ENCODE measurements at regions not wholly inside any gene's neighbourhood (a gene's known extent, or its start where the extent isn't known, plus 50 kb on each side); places are given as distances from the start of the nearest gene placed in this dataset.
"Not testable (repeated sequence)": the region's sequence is repeated elsewhere in the genome, so short reads cannot be mapped to it uniquely, and the experiment has no call there.

DNA sequence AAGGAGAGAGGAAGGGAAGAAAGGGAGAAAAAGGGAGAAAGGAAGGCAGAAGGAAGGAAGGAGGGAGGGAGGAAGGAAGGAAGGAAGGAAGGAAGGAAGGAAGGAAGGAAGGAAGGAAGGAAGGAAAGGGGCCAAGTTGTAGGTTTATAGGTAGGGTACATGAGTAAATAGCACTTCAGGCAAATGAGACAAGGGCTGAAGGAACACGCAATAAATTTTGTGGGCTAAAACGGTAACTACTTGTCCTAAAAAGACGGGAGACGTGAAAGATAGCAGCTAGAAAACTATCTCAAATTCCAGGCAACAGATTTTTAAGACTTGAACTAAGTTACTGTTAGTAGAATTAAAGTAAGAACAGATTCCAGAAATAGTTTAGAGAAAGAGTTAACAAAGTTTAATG lies 129.3 kb upstream of the XIRP2 start:
- intact Hi-C loops (cut with DNase I): no loop called here
- ATAC-seq: no peak

DNA sequence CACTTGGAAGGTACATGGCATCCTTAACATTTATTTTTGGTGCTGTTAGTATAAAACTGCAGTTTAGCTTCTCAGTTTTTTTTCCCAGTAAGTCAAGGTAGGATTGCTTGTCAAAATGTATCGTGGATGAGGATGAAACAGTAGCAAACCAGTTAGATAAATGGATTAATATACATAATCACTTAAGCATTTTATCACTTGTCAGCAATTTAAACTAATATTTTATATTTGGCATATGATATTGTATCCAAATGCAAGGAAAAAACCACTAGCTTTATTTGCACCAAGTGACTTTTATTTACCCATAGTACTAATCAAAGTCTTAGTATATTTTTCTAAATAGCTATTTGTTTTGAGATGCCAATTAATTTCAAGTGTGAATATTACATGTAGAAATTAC lies 137.7 kb upstream of the XIRP2 start:
- ATAC-seq (no peak), DNase-seq (ENCODE audit: low spot score) (no peak)
- intact Hi-C loops (cut with DNase I): no loop called here

More for the DNA sequence above, 129.3 kb upstream of the XIRP2 start:
- DNase-seq (ENCODE audit: low spot score): no peak

DNA sequence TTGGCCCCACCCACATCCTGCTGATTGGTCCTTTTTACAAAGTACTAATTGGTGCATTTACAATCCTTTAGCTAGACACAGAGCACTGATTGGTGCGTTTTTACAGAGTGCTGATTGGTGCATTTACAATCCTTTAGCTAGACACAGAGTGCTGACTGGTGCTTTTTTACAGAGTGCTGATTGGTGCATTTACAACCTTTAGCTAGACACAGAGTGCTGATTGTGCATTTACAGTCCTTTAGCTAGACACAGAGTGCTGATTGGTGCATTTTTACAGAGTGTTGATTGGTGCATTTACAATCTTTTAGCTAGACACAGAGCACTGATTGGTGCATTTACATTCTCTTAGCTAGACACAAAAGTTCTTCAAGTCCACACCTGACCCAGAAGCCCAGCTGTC lies 144.2 kb upstream of the XIRP2 start:
- ATAC-seq; DNase-seq (ENCODE audit: low spot score); intact Hi-C loops (cut with DNase I): not testable (repeated sequence)

DNA sequence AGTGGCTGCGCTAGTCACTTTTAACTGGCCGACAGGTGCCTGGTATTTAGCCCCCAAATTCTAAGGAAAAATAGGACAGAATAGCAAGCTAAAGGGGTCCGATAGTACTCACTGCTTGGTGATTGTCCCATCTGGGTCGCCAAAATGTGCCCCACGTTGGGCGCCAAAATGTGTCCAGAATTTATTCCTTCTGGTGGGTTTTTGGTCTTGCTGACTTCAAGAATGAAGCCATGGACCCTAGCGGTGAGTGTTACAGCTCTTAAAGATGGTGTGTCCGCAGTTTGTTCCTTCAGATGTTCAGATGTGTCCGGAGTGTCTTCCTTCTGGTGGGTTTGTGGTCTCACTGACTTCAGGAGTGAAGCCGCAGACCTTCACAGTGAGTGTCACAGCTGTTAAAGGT lies 144.8 kb upstream of the XIRP2 start:
- intact Hi-C loops (cut with DNase I); ATAC-seq; DNase-seq (ENCODE audit: low spot score): not testable (repeated sequence)

DNA sequence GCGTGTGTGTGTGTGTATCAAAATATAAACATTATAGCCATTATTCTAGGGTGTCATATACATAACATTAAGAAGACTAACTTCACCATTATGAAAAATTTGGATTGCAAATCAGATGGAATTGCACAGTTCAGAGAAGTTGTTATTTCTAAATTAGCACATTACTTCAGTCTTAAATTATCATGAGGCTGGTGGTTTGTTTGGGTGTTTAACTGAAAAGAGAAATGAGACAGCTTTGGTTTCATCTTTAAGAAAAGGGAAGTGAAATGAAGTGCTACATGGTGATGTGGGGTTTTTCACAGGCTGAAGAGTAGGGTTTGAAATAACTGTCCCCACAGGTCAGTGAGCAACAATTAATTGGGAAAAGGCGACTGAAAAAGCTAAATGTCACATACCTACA lies 161.2 kb upstream of the XIRP2 start:
- DNase-seq (ENCODE audit: low spot score) (no peak), ATAC-seq (no peak)
- intact Hi-C loops (cut with DNase I): no loop called here

DNA sequence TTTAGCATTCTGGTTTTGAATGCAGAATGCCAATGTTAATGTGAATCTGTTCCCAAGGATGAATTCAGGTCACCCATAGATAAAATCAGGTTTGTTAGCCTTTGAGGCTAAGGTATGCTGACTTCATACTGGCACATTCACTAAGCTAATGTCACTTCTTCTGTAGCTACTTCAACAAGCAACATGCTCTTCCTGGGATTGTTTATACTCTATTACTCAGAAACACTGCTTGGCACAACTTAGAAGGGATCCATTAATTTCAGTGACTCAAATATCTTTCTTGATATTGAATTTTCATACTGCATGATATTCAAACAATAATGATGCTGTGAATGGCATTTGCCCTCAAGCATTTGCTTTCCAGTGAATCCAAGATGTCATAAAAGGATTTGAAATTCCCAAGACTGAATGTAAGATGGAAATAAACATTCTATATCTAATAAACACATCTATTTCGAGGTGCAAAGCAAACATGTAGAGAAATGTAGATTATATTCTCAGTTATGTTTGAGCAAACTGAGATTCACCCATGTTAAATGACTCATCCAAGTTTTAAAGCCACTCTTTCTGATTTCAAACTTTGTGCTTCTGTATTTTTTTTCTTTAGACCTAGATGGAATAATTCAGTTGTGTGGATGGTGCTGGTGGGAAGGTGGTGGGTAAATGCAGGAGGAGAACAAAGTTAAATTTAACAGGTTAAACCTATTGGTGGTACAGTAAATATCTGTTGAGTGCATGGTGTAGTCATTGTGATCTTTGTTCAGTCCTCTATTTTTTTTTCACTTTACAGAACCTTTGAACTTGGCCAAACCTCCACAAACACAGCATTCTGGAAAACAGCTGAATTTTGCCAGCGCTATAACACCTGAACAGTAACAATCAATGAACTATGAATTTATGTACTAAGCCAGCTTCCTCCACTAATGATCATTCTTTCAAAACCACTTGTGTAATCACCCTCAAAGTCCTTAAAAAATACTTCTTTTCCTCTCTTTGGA lies 162.1 kb upstream of the XIRP2 start:
- intact Hi-C loops (cut with DNase I): no loop called here
- no peak for ATAC-seq

DNA sequence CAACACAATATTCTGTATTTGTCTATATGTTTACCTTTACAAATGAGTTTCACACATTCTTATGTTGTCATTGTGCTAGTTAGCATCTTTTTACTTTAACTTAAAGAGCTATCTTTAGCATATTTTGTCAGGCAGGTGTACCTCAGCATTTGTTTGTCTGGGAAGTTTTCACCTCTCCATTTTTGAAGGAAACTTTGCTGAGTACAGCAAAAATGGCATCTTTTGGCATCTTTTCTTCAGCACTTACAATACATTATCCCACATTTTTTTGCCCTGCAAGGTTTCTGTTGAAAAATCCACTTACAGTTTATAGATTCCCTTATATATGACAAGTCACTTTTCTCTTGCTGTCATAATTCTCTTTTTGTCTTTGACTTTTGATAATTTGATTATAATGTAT lies 171.3 kb upstream of the XIRP2 start:
- DNase-seq (ENCODE audit: low spot score) (no peak), ATAC-seq (no peak)
- intact Hi-C loops (cut with DNase I): no loop called here

More for the DNA sequence above, 162.1 kb upstream of the XIRP2 start:
- no peak for DNase-seq (ENCODE audit: low spot score)

DNA sequence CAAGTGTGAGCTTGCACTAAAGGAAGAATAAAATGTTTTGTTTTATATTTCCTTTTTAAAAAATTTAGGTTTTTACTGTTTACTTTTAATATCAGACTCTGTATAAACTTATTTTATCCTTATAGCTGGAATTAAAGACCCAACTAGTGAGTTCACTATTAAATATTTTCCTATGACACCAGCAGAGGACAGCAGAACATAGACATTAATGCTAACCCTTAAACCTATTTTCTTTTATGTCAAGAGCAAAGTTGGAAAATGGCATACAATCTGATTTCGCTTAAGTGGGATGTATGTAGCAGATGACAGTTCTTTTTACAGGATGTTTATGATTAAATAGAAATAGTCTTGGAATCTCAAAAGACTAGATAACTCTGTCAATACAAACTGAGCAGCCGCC lies 188.2 kb upstream of the XIRP2 start:
- DNase-seq (ENCODE audit: low spot score): no peak
- ATAC-seq: no peak
- intact Hi-C loops (cut with DNase I): no loop called here

DNA sequence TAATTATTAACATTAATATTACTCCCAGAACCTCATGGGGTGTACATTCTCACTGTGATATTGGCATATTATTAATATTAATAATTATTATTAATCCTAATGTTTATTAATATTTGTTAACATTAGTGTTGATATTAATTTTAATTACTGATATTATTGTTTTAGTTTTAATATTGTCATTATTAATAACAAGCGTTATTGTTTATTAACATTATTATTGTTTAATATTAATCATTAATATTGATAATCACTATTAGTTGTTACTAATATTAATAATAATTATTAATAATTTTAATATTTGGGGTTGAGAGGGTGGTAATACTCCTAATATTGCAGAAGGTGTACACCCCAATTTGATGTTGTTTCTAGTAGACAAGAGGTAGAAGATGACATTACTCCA lies 193.1 kb upstream of the XIRP2 start:
- no peak for DNase-seq (ENCODE audit: low spot score)
- intact Hi-C loops (cut with DNase I): no loop called here
- ATAC-seq: no peak

DNA sequence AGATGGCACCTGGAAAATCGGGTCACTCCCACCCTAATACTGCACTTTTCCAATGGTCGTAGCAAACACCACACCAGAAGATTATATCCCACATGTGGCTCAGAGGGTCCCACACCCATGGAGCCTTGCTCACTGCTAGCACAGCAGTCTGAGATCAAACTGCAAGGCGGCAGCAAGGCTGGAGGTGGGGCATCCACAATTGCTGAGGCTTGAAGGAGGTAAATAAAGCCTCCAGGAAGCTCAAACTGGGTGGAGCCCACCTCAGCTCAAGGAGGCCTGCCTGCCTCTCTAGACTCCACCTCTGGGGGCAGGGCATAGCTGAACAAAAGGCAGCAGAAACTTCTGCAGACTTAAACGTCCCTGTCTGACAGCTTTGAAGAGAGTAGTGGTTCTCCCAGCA lies 192.0 kb upstream of the SCN7A start:
- ATAC-seq; DNase-seq (ENCODE audit: low spot score); intact Hi-C loops (cut with DNase I): not testable (repeated sequence)

DNA sequence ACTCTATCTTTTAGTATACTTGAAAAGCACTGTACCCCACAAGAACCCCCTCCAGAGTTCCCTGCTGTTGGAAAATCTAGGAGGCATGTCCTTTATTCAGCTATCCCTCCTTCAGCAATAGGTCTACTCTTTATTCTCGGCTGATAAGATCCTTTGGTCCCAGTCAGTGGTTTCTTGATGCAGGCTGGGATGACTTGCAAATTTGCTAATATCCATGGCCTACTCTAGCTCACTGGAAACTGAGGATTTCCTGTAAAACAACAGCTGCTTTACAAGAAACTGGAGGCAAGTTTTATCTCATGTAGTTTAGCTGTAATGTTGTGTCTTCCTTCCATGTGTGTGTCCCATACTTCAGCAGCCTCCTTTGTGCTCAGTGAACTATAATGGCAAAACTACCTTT lies 183.9 kb upstream of the SCN7A start:
- intact Hi-C loops (cut with DNase I): no loop called here
- ATAC-seq (no peak), DNase-seq (ENCODE audit: low spot score) (no peak)

DNA sequence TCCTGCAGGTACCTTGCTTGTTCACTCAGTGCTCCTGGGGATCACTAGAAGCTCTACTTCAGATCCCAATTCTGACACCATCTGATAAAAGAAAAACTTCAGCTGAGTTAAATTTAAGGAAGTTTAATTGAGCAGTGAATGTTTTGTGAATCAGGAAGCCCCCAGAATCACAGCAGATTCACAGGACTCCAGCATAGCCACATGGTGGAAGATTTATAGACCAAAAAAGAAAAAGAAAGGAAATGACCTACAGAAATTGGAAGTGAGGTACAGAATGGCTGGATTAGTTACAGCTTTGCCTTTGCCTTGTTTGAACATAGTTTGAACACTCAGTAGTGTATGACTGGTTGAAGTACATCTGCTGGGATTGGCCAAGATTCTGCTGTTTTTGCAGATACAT lies 182.7 kb upstream of the SCN7A start:
- DNase-seq (ENCODE audit: low spot score) (no peak), ATAC-seq (no peak)
- intact Hi-C loops (cut with DNase I): no loop called here

DNA sequence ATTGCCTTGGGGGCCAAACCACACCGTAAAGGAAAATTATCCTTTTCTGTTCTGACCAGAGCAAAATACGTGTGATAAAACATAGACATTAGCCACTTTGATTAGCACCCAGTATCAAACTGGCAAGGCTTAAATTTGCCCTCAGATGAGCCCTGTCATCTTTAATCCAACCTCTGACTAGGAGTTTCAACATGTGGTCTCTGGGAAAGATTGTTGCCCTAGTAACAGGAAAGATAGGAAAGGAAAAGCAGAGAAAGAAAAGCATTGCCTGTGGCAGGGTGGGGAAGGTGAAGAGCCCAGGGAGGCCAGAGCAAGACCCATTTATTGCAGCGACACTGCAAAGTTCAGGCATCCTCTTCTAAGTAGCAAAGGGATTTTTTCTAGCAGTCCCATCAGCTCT lies 181.5 kb upstream of the SCN7A start:
- no peak for ATAC-seq
- no peak for DNase-seq (ENCODE audit: low spot score)

DNA sequence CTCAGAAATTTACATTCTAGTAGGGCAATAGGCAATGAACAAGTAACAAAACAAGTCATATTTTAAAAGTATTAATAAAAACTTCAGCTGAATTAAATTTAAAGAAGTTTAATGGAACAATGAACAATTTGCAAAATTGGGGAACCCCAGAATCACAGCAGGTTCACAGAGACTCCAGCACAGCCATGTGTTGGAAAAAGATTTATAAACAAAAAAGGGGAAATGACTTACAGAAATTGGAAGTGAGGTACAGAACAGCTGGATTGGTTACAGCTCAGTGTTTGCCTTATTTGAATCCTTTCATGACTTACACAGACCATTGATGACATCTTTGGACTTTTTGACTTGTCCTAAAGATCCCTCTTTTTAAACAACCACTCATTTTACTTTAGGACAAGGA lies 179.9 kb upstream of the SCN7A start:
- DNase-seq (ENCODE audit: low spot score) (no peak), ATAC-seq (no peak)
- intact Hi-C loops (cut with DNase I): no loop called here

More for the DNA sequence above, 181.5 kb upstream of the SCN7A start:
- intact Hi-C loops (cut with DNase I): no loop called here

DNA sequence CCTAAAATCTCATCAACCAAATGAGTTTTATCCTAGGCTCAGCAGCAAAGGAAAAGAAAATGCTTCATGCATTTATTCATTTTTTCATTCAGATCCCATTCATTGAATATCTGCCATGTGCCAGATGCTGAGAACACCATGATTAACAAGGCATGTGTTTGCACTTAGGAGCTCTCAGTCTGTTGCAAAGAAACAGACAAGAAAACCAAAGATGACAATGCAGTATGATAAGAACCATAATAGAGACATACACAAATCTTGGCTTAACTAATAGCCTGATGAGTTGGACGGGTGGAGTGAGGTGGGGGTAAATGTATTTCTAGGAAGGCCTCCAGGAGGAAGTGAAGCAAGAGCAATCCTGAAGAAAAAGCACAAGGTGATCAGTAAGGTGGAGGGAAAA lies 177.8 kb upstream of the SCN7A start:
- ATAC-seq (no peak), DNase-seq (ENCODE audit: low spot score) (no peak)
- intact Hi-C loops (cut with DNase I): no loop called here

DNA sequence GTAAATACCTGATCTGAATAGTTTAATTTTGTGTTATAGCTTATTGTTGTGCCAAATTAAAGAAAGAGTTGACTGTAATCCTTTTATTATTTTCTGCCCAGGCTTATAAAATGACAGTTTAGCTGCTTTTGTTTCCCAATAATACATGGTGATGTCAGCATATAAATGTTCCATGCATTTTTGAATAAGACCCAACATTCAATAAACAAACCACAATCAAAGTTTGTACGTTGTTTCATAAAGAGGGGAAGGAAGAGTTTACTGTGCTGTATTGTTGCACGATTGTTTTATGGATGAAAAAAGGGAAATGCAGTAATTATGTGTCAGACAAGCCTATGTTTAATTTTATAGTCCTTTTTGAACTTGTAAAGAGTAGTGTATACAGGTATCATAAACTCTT lies 177.2 kb upstream of the SCN7A start:
- intact Hi-C loops (cut with DNase I): no loop called here
- no peak for ATAC-seq

DNA sequence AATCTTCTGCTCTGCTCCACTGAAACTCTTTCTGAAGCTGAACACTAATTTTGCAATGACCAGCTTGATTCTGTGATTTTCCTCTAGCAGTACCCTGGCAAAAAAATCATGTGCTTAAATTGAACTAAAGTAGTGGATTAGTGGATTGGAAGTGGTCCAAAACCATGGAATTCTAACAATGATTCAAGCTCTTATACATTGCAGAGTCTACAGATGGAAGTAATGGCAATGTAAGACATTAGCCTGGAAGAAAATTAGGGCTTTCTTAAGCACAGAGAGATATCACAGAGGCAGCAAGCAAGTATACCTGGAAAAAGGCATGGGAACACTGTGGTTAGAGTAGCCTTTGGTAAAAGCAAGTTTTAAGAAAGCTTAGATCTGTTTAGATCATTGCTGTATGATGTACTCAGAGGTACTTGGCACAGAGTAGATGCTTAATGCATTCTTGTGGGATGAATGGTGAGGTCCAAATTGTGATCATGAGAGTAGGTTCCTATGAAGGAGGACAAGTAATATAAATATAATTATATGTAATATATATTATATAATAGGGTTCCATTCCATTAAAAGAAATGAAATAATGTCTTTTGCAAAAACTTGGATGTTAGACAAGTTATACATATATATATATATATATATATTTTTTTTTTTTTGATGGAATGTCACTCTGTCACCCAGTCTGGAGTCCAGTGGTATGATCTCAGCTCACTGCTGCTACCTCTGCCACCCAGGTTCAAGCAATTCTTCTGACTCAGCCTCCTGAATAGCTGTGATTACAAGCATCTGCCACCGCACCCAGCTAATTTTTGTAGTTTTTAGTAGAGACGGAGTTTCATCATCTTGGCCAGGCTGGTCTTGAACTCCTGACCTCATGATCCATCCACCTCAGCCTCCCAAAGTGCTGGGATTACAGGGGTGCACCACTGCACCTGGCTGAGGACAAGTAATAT lies 172.2 kb upstream of the SCN7A start:
- no peak for ATAC-seq
- intact Hi-C loops (cut with DNase I): no loop called here
- DNase-seq (ENCODE audit: low spot score): no peak

More for the DNA sequence above, 177.2 kb upstream of the SCN7A start:
- DNase-seq (ENCODE audit: low spot score): no peak

DNA sequence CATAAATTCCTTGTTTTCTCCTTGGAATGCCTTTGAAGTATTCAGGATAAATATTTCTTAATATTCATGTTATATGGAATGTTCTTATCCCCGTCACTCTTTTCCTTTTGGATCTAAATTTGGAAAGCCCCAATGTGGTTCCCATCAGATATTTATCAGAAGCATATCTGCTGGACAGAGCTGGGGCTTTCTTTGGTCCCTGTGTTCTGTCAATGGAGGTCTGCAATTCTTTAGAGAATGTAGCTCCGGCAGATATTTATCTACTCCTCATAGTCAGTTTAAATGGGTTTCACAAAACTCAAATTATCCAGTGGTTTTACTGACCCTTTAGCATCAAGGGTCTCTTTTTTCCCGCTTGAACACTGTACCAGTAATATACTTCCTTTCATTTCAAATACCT lies 167.8 kb upstream of the SCN7A start:
- intact Hi-C loops (cut with DNase I): no loop called here
- DNase-seq (ENCODE audit: low spot score): no peak
- no peak for ATAC-seq

DNA sequence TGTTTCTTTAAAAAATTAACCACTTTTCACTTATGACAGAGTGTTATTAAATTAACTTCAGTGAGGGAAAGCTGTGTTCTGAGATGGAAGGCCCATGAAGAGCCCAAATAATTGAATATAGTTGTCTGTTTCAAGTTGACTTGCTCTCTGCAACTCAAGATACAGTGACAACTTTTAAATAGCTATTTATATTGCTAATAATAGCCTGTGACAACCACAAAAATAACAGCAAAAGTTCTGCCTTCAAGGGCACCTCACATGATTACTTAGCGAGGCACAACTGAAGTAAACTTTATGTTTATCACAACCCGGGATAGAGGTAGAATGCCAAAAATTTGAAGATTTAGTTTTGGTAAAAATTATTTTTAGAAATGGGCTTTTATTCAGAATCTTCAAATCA lies 167.3 kb upstream of the SCN7A start:
- intact Hi-C loops (cut with DNase I): no loop called here

DNA sequence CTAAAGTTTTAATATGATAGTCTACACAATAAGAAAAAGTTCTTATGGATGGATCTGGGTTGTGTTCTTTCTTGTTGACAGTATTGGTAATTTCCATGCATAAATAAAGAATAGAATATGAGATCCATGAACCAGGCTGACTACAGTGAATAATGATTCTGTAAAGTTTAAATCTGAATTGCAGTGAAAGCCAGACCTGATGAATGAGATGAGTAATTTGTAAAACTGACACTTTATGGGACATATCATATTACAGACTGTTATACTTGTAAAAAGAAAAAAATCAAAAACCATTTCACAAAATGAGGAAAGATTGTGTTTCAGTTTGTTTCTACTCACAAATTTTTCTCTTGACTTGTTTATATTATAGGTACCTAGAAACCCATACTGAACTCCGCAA lies 164.9 kb upstream of the SCN7A start:
- ATAC-seq: no peak
- intact Hi-C loops (cut with DNase I): no loop called here
- no peak for DNase-seq (ENCODE audit: low spot score)

More for the DNA sequence above, 167.3 kb upstream of the SCN7A start:
- DNase-seq (ENCODE audit: low spot score) (no peak), ATAC-seq (no peak)

All from sciatic nerve (tissue), 2 donors.